ENCODE measurements at regions not wholly inside any gene's neighbourhood (a gene's known extent, or its start where the extent isn't known, plus 50 kb on each side); places are given as distances from the start of the nearest gene placed in this dataset.

DNA sequence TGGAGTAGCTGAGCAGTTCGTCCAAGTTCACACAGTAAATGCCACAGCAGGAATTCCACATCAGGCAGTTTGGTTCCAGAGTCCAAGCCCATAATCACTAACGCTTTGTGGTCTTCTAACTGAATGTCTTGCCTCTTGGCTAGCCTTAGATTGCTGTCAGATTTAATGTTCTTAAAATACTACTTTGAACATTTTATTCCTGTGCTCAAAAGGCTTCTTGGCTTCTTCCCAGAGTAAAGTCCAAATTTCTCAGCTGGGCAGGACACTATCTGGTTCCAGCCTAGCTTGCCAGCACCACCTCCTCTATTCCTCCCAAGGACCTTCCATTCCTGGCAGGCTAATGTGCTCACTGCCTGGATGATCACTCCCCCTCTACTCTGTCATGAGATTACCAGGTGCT, 256.9 kb downstream of the SQOR start:
- POLR2A ChIA-PET (ENCODE audit: partially characterized antibody): no interaction called here
- no peak overlapping the region for H3K4ac ChIP-seq (replicated peaks; ENCODE audit: insufficient read length, low read depth, low read length)
- no peaks in the 10 kb centered on the region for H3K79me2 ChIP-seq (ENCODE audit: control insufficient read depth in 1 of 2, insufficient read depth in 2 of 2, low read length in 2 of 2)
- DNase-seq (ENCODE audit: low read depth in 1 of 2, low spot score in 2 of 2): no peak
- no peak overlapping the region for H2BK15ac ChIP-seq (ENCODE audit: low read length)
- no peak overlapping the region for H3K56ac ChIP-seq (replicated peaks; ENCODE audit: insufficient read length, low read depth, low read length)
- H3K23ac ChIP-seq (ENCODE audit: insufficient read length): no peak overlapping the region
- H3K4me2 ChIP-seq (ENCODE audit: insufficient read depth in 1 of 2, low read depth in 2 of 2, low read length in 2 of 2): no peak overlapping the region
- H3K27ac ChIP-seq (ENCODE audit: low read depth, low read length): no peak overlapping the region
- CTCF ChIA-PET (ENCODE audit: partially characterized antibody): no interaction called here
- H2AFZ ChIP-seq (ENCODE audit: low read length): no peak overlapping the region
- no peak overlapping the region for H2BK20ac ChIP-seq (ENCODE audit: low read length)
- no peak overlapping the region for H4K91ac ChIP-seq (replicated peaks; ENCODE audit: insufficient read length, low read length)
- no peak overlapping the region for H2BK5ac ChIP-seq (ENCODE audit: low read depth, low read length)
- H3K18ac ChIP-seq (ENCODE audit: extremely low read depth, low read length): no peak overlapping the region
- no peak overlapping the region for H3K14ac ChIP-seq (ENCODE audit: insufficient read length)
- H3K27me3 ChIP-seq (replicated peaks in 1 of 4; ENCODE audit: control insufficient read depth in 3 of 4, extremely low read depth in 1 of 4, insufficient read depth in 3 of 4, low read length in 3 of 4): no peaks in the 10 kb centered on the region
- no peak overlapping the region for H2AK5ac ChIP-seq (ENCODE audit: low read depth, low read length)
- 90% methylated on average over 2 of the region's 2 CpGs; no CpG with 5 or more reads in 1 of the 2 experiments for WGBS, 2 experiments (ENCODE audit: extremely low coverage in 1 of 2, insufficient coverage in 1 of 2, insufficient read length in 1 of 2, insufficient replicate concordance in 2 of 2, low coverage in 1 of 2, low lambda C conversion rate in 2 of 2, missing lambda C conversion rate in 1 of 2)
- no peaks in the 10 kb centered on the region for H4K20me1 ChIP-seq (replicated peaks in 1 of 2; ENCODE audit: control insufficient read depth in 1 of 2, insufficient read depth in 2 of 2, low read length in 2 of 2)
- TF ChIP-seq ZNF274 (IDR thresholded peaks at IDR 0.05; ENCODE audit: borderline replicate concordance, extremely low read depth, low read length): no peak
- no peak for TF ChIP-seq RBBP5 (IDR thresholded peaks at IDR 0.05; ENCODE audit: borderline replicate concordance, low read depth, low read length)
- TF ChIP-seq YY1 (IDR thresholded peaks at IDR 0.05; ENCODE audit: low read depth, low read length): no peak
- no peak for TF ChIP-seq HDAC6 (IDR thresholded peaks at IDR 0.05; ENCODE audit: low read depth, low read length)
- no peak for TF ChIP-seq NANOG (IDR thresholded peaks at IDR 0.05; ENCODE audit: insufficient read depth, low read depth, low read length, poor library complexity, severe bottlenecking)
- H3K79me1 ChIP-seq (ENCODE audit: low read depth, low read length): no peaks in the 10 kb centered on the region
- H4K5ac ChIP-seq (ENCODE audit: insufficient read length, low read depth, low read length): no peak overlapping the region
- H3K4me1 ChIP-seq (replicated peaks in 1 of 4; ENCODE audit: control insufficient read depth in 3 of 4, insufficient read depth in 4 of 4, low read length in 3 of 4): no peaks in the 10 kb centered on the region
- no peak overlapping the region for H2BK120ac ChIP-seq (replicated peaks; ENCODE audit: low read depth, low read length)
- FAIRE-seq: no peak
- no peak overlapping the region for H4K8ac ChIP-seq (ENCODE audit: extremely low read depth, insufficient read depth, low read length)
- H2BK12ac ChIP-seq (ENCODE audit: low read depth, low read length): no peak overlapping the region
- no peaks in the 10 kb centered on the region for H3K23me2 ChIP-seq (ENCODE audit: low read depth, low read length)
- H3K9ac ChIP-seq (replicated peaks in 1 of 4; ENCODE audit: extremely low read depth in 1 of 4, low read depth in 3 of 4, low read length in 3 of 4): no peak overlapping the region
- H3K4me3 ChIP-seq (ENCODE audit: extremely low read depth in 1 of 4, insufficient read depth in 2 of 4, low read depth in 3 of 4, low read length in 4 of 4): no peak overlapping the region
- H3K9me3 ChIP-seq (ENCODE audit: insufficient read depth in 2 of 2, low read depth in 1 of 2, low read length in 1 of 2): no peaks in the 10 kb centered on the region
- H3K36me3 ChIP-seq (ENCODE audit: control insufficient read depth in 2 of 4, insufficient read depth in 4 of 4, low read length in 3 of 4): no peaks in the 10 kb centered on the region

All from H1 (cell line).